ENCODE measurements at regions not wholly inside any gene's neighbourhood (a gene's known extent, or its start where the extent isn't known, plus 50 kb on each side); places are given as distances from the start of the nearest gene placed in this dataset.

DNA sequence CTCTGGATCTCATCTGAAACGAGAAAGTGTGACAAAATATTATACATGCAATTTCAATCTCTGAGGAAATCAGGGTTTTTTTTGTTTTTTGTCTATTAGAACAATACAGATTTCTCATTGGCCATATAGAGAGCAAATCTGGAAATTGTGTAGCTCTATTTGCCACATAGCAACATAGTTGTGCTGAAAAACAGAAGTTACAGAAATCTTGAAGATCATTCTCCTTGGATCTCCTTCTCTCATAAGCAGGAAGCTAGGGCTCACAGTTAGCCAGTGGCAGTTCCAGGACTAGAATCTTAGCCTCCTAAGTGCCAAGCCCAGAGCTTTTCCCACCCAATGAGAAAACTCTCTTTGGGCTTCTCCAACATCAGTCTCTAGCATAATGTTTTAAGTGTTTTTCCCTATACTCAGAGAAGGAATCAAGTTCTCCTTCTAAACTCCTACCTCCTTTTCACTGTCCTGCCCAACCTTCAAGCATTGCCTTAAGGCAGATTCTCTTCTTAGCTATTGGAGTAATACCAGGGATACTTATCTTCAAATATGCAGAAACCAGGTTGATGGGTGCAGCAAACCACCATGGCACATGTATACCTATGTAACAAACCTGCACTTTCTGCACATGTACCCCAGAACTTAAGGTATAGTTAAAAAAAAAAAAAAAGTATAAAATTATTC lies 211.6 kb downstream of the ALDH8A1 start:
- TF ChIP-seq CTCF (IDR thresholded peaks at IDR 0.05; ENCODE audit: low read length) (no peak), EZH2 (optimal IDR thresholded peaks at IDR 0.05; ENCODE audit: low read depth, low read length) (no peak)
